PC-9 (cell line): ENCODE measurements at regions not wholly inside any gene's neighbourhood (a gene's known extent, or its start where the extent isn't known, plus 50 kb on each side); places are given as distances from the start of the nearest gene placed in this dataset.
A peak's percentile ranks its signal among the peaks of the same experiment; 100 is the strongest.

Source experiments
- BruUV-seq: library from RNA; stranded (reverse); fragments of 400-500 nt; replicated peaks from 2 replicates; lab custom pipeline; 2021; lab: Mats Ljungman, UMichigan
- CTCF ChIA-PET: fragments of 300-600 bp; sonication (Branson Sonifier 250); formaldehyde crosslinking; loops from one replicate; lab custom pipeline; 2022; ENCODE audit warnings: antibody characterized with exemption; lab: Charles Lee
- POLR2A ChIA-PET: fragments of 300-600 bp; sonication (Branson Sonifier 250); formaldehyde crosslinking; loops from one replicate; lab custom pipeline; 2022; ENCODE audit warnings: antibody characterized with exemption; ENCODE audit not compliant: unreplicated experiment; lab: Charles Lee
- DNase-seq, 2 experiments: peaks; one replicate each; pipeline versions ENCODE4 v3.0.0 to v3.0.0-alpha.2; 2015 to 2022; ENCODE audit warnings: mixed read lengths in 1 of 2
- H2AFZ ChIP-seq: fragments of 200-600 bp; sonication (generic); 2 replicates; pipeline ENCODE4 v1.8.1; 2017; ENCODE audit warnings: antibody characterized with exemption
- H3F3A ChIP-seq: fragments of 200-600 bp; sonication (generic); 2 replicates; pipeline ENCODE4 v1.8.1; 2017; ENCODE audit warnings: antibody characterized with exemption, mild to moderate bottlenecking, low read depth; ENCODE audit not compliant: insufficient read depth
- H3K27ac ChIP-seq: fragments of 200-600 bp; sonication (generic); 2 replicates; pipeline ENCODE4 v1.6.1; 2016; ENCODE audit warnings: mixed run types
- H3K27me3 ChIP-seq: fragments of 200-600 bp; sonication (generic); 2 replicates; pipeline ENCODE4 v1.6.1; 2016; ENCODE audit warnings: low read depth, mixed run types; ENCODE audit not compliant: insufficient read depth
- H3K36me3 ChIP-seq: fragments of 200-600 bp; sonication (generic); 2 replicates; pipeline ENCODE4 v1.6.1; 2016; ENCODE audit warnings: low read depth, mixed run types
- H3K4me1 ChIP-seq: fragments of 200-600 bp; sonication (generic); replicated peaks from 2 replicates; pipeline ENCODE4 v1.6.1; 2016; ENCODE audit warnings: mixed run types; ENCODE audit not compliant: insufficient read depth
- H3K4me2 ChIP-seq: fragments of 200-600 bp; sonication (generic); 2 replicates; pipeline ENCODE4 v1.6.1; 2017; ENCODE audit warnings: mixed run types
- H3K4me3 ChIP-seq: fragments of 200-600 bp; sonication (generic); 2 replicates; pipeline ENCODE4 v1.6.1; 2016; ENCODE audit warnings: mixed run types
- H3K79me2 ChIP-seq: fragments of 200-600 bp; sonication (generic); 2 replicates; pipeline ENCODE4 v1.6.1; 2017; ENCODE audit warnings: low read depth, mixed run types
- H3K9me2 ChIP-seq: fragments of 200-600 bp; sonication (generic); 2 replicates; pipeline ENCODE4 v1.8.1; 2017; ENCODE audit warnings: mild to moderate bottlenecking; ENCODE audit not compliant: insufficient read depth
- H3K9me3 ChIP-seq: fragments of 200-600 bp; sonication (generic); 2 replicates; pipeline ENCODE4 v1.8.1; 2016; ENCODE audit warnings: low read depth; ENCODE audit not compliant: insufficient read depth
- H4K20me1 ChIP-seq: fragments of 200-600 bp; sonication (generic); 2 replicates; pipeline ENCODE4 v1.8.1; 2017; ENCODE audit not compliant: insufficient read depth
- CTCF ChIP-seq: fragments of 200-600 bp; sonication (generic); conservative IDR thresholded peaks from 2 replicates; pipeline ENCODE4 v1.6.1; 2017; ENCODE audit warnings: mixed run types, antibody characterized with exemption, mild to moderate bottlenecking, moderate library complexity
- EZH2 ChIP-seq: fragments of 200-600 bp; sonication (generic); IDR thresholded peaks from 2 replicates; pipeline ENCODE4 v1.8.0; 2017; ENCODE audit warnings: antibody characterized with exemption, low read depth
- intact Hi-C: fragments of 100-400 bp; cut with micrococcal nuclease; formaldehyde crosslinking; loops from one replicate; pipeline ENCODE4 v1.10.0; 2022; ENCODE audit not compliant: unreplicated experiment

- no TSS peak for BruUV-seq
- Histone ChIP-seq H3F3A (no peaks in the 10 kb centered on the region), H3K9me2 (no peaks in the 10 kb centered on the region), H2AFZ (no peak overlapping the region), H3K27ac (no peak overlapping the region), H3K79me2 (no peaks in the 10 kb centered on the region), H3K27me3 (no peaks in the 10 kb centered on the region), H3K9me3 (no peaks in the 10 kb centered on the region; the same call in 1 of the 2 replicates), H3K36me3 (no peaks in the 10 kb centered on the region), H4K20me1 (no peaks in the 10 kb centered on the region), H3K4me1 (no peaks in the 10 kb centered on the region), H3K4me2 (no peak overlapping the region), H3K4me3 (no peak overlapping the region)
- intact Hi-C loops: loop anchor here (1.0 kb wide), 1 partner anchor 239 kb away; no protein-coding TSS in a partner anchor
- POLR2A ChIA-PET: no interaction called here
- DNase-seq: no peak
- CTCF ChIA-PET: interaction anchor here (0.6 to 1.1 kb wide), 4 partner anchors 36 to 951 kb away, joined by 3 to 7 read pairs (median 4); no protein-coding TSS in a partner anchor
- TF ChIP-seq EZH2 (no peak), CTCF (peak; percentile 36; the same call in 1 of the 2 replicates)
Measured at GRCh38 chr6:17001188-17001587, 100.7 kb upstream of the STMND1 start.

- Histone ChIP-seq H4K20me1 (no peaks in the 10 kb centered on the region), H3K4me2 (no peak overlapping the region), H3K27me3 (no peaks in the 10 kb centered on the region), H3K9me2 (no peaks in the 10 kb centered on the region), H2AFZ (no peak overlapping the region), H3K4me3 (no peak overlapping the region), H3K27ac (no peak overlapping the region), H3K4me1 (no peaks in the 10 kb centered on the region), H3F3A (no peaks in the 10 kb centered on the region), H3K9me3 (no peaks in the 10 kb centered on the region), H3K79me2 (no peaks in the 10 kb centered on the region), H3K36me3 (no peaks in the 10 kb centered on the region)
- no TSS peak for BruUV-seq
- TF ChIP-seq CTCF: no peak
- TF ChIP-seq EZH2: no peak
- intact Hi-C loops: no loop called here
- CTCF ChIA-PET: no interaction called here
- POLR2A ChIA-PET: no interaction called here
- no peak for DNase-seq
Measured at GRCh38 chr6:16999491-17000436, 102.1 kb upstream of the STMND1 start.

- intact Hi-C loops: no loop called here
- Histone ChIP-seq H3K4me1 (no peaks in the 10 kb centered on the region), H2AFZ (no peak overlapping the region), H3K36me3 (no peaks in the 10 kb centered on the region), H3K27ac (no peak overlapping the region), H3K4me2 (no peak overlapping the region), H3K9me3 (no peaks in the 10 kb centered on the region), H3K4me3 (no peak overlapping the region), H3K79me2 (no peaks in the 10 kb centered on the region), H3F3A (no peaks in the 10 kb centered on the region), H4K20me1 (no peaks in the 10 kb centered on the region), H3K27me3 (no peaks in the 10 kb centered on the region), H3K9me2 (no peaks in the 10 kb centered on the region; the same call in 1 of the 2 replicates)
- ChIA-PET POLR2A (no interaction called here), CTCF (no interaction called here)
- no peak for DNase-seq
- no TSS peak for BruUV-seq
- TF ChIP-seq CTCF (no peak), EZH2 (no peak)
Measured at GRCh38 chr6:16998461-16998860, 103.4 kb upstream of the STMND1 start.
